HCT116 (cell line): ENCODE measurements at regions not wholly inside any gene's neighbourhood (a gene's known extent, or its start where the extent isn't known, plus 50 kb on each side); places are given as distances from the start of the nearest gene placed in this dataset.

Experiments used
- ATAC-seq: fragments of 200-7000 bp; cut with Tn5 transposase; 2 replicates; pipeline ENCODE4 v1.9.1; 2020; ENCODE audit warnings: mild to moderate bottlenecking, moderate library complexity
- BruUV-seq: library from RNA; stranded (reverse); fragments of 400-500 nt; replicated peaks from 2 replicates; lab custom pipeline; 2021; lab: Mats Ljungman, UMichigan
- CTCF ChIA-PET: fragments of 300-600 bp; sonication (Branson Sonifier 250); formaldehyde crosslinking; loops from one replicate; lab custom pipeline; 2021; ENCODE audit warnings: antibody characterized with exemption; lab: Charles Lee
- POLR2A ChIA-PET: fragments of 300-600, 350-600 bp; sonication (Branson Sonifier 250); formaldehyde crosslinking; loops from one replicate; lab custom pipeline; 2021; ENCODE audit warnings: antibody characterized with exemption; lab: Charles Lee
- RAD21 ChIA-PET, 2 experiments: fragments of 300-600 bp; sonication (Branson Sonifier 250); formaldehyde crosslinking; loops; one replicate each; lab custom pipeline; 2023; ENCODE audit warnings: low total read pairs in 2 of 2; ENCODE audit not compliant: uncharacterized antibody in 2 of 2, unreplicated experiment in 2 of 2, low non-redundant PET in 1 of 2; lab: Charles Lee
- DNase-seq: peaks from one replicate; pipeline ENCODE4 v3.0.0-alpha.2; 2010; ENCODE audit warnings: low read depth, low spot score
- H2AFZ ChIP-seq: fragments of 200-600 bp; shearing (Covaris generic), sonication (generic); 2 replicates; pipeline ENCODE4 v1.6.1; 2017; ENCODE audit warnings: low read depth, mixed run types, mixed read lengths, antibody characterized with exemption, low read length; ENCODE audit not compliant: poor library complexity, severe bottlenecking
- H3K27ac ChIP-seq: 2 replicates; pipeline ENCODE4 v1.5.1; 2012; ENCODE audit warnings: low read depth, low read length
- H3K27me3 ChIP-seq: fragments of 200-600 bp; sonication (generic); 2 replicates; pipeline ENCODE4 v1.6.1; 2016; ENCODE audit warnings: mixed run types, low read length, mixed read lengths; ENCODE audit not compliant: insufficient read depth
- H3K36me3 ChIP-seq, 2 experiments: fragments of 200-500 bp in 1 of 2; fragments of 200-600 bp in 1 of 2; sonication (Bioruptor generic) in 1 of 2; sonication (generic) in 1 of 2; 2 replicates each; pipeline versions ENCODE4 v1.5.1 to v1.6.1; 2014 to 2016; ENCODE audit warnings: low read length in 2 of 2, inconsistent platforms in 1 of 2, mixed read lengths in 1 of 2, mixed run types in 1 of 2; ENCODE audit not compliant: insufficient read depth in 2 of 2, control insufficient read depth in 1 of 2
- H3K4me1 ChIP-seq, 2 experiments: fragments of 200-600 bp in 1 of 2; sonication (generic) in 1 of 2; 2 replicates each; pipeline versions ENCODE4 v1.5.1 to v1.6.1; 2012 to 2017; ENCODE audit warnings: low read length in 2 of 2, inconsistent platforms in 1 of 2, mild to moderate bottlenecking in 1 of 2, mixed read lengths in 1 of 2, mixed run types in 1 of 2, moderate library complexity in 1 of 2; ENCODE audit not compliant: insufficient read depth in 2 of 2, control insufficient read depth in 1 of 2
- H3K4me2 ChIP-seq: fragments of 200-600 bp; sonication (generic); 2 replicates; pipeline ENCODE4 v1.6.1; 2017; ENCODE audit warnings: mixed run types, low read length, mixed read lengths
- H3K4me3 ChIP-seq, 2 experiments: fragments of 200-600 bp in 1 of 2; sonication (generic) in 1 of 2; replicated peaks in 1 of 2; 2 replicates each; pipeline ENCODE4 v1.5.1; 2011 to 2016; ENCODE audit warnings: low read length in 2 of 2, control low read depth in 1 of 2, low read depth in 1 of 2, mild to moderate bottlenecking in 1 of 2, mixed read lengths in 1 of 2, mixed run types in 1 of 2
- H3K79me2 ChIP-seq: fragments of 200-600 bp; sonication (generic); 2 replicates; pipeline ENCODE4 v1.6.1; 2017; ENCODE audit warnings: mild to moderate bottlenecking, mixed run types, low read length, moderate library complexity, mixed read lengths; ENCODE audit not compliant: insufficient read depth
- H3K9ac ChIP-seq: fragments of 200-600 bp; sonication (generic); 2 replicates; pipeline ENCODE4 v1.6.1; 2016; ENCODE audit warnings: low read length, mixed read lengths
- H3K9me2 ChIP-seq: fragments of 200-600 bp; sonication (generic), shearing (Covaris generic); 2 replicates; pipeline ENCODE4 v1.6.1; 2017; ENCODE audit warnings: mixed run types, mild to moderate bottlenecking, moderate library complexity; ENCODE audit not compliant: insufficient read depth
- H3K9me3 ChIP-seq, 2 experiments: fragments of 200-500 bp in 1 of 2; fragments of 200-600 bp in 1 of 2; sonication (Bioruptor generic) in 1 of 2; sonication (generic) in 1 of 2; 2 replicates each; pipeline ENCODE4 v1.6.1; 2014 to 2017; ENCODE audit warnings: low read length in 2 of 2, mixed read lengths in 2 of 2, inconsistent platforms in 1 of 2, low read depth in 1 of 2, mild to moderate bottlenecking in 1 of 2, mixed run types in 1 of 2, moderate library complexity in 1 of 2; ENCODE audit not compliant: control insufficient read depth in 1 of 2, insufficient read depth in 1 of 2
- H4K20me1 ChIP-seq: fragments of 200-600 bp; sonication (generic), shearing (Covaris generic); 2 replicates; pipeline ENCODE4 v1.6.1; 2017; ENCODE audit warnings: mixed run types, mild to moderate bottlenecking, moderate library complexity; ENCODE audit not compliant: insufficient read depth
- ATF3 ChIP-seq: IDR thresholded peaks from 2 replicates; pipeline ENCODE4 v1.6.1; 2012
- CBX3 ChIP-seq: IDR thresholded peaks from 2 replicates; pipeline ENCODE4 v1.6.1; 2012; ENCODE audit warnings: low read depth
- CEBPB ChIP-seq: IDR thresholded peaks from 2 replicates; pipeline ENCODE4 v1.6.1; 2012; ENCODE audit warnings: low read depth
- CTCF ChIP-seq, 3 experiments: fragments of 200-600 bp in 1 of 3; sonication (generic) in 1 of 3; IDR thresholded peaks in 2 of 3; conservative IDR thresholded peaks in 1 of 3; 2 replicates each; pipeline ENCODE4 v1.5.1; 2012 to 2017; ENCODE audit warnings: low read depth in 2 of 3, low read length in 2 of 3, antibody characterized with exemption in 1 of 3, borderline replicate concordance in 1 of 3, control low read depth in 1 of 3, mild to moderate bottlenecking in 1 of 3, mixed read lengths in 1 of 3, mixed run types in 1 of 3, moderate library complexity in 1 of 3; ENCODE audit not compliant: insufficient read depth in 1 of 3
- EGR1 ChIP-seq: IDR thresholded peaks from 2 replicates; pipeline ENCODE4 v1.6.1; 2012; ENCODE audit warnings: low read depth
- ELF1 ChIP-seq: IDR thresholded peaks from 2 replicates; pipeline ENCODE4 v1.6.1; 2012; ENCODE audit warnings: low read depth, borderline replicate concordance
- EZH2 ChIP-seq: fragments of 200-600 bp; sonication (generic); IDR thresholded peaks from 2 replicates; pipeline ENCODE4 v1.6.1; 2017; ENCODE audit warnings: antibody characterized with exemption, mixed run types
- EZH2phosphoT487 ChIP-seq: fragments of 200-600 bp; IDR thresholded peaks from 2 replicates; pipeline ENCODE4 v1.6.1; 2018; ENCODE audit warnings: antibody characterized with exemption, borderline replicate concordance
- FOSL1 ChIP-seq: IDR thresholded peaks from 2 replicates; pipeline ENCODE4 v1.6.1; 2012; ENCODE audit warnings: low read depth
- JUND ChIP-seq: IDR thresholded peaks from 2 replicates; pipeline ENCODE4 v1.6.1; 2012
- MAX ChIP-seq: IDR thresholded peaks from 2 replicates; pipeline ENCODE4 v1.6.1; 2012
- POLR2AphosphoS5 ChIP-seq: IDR thresholded peaks from 2 replicates; pipeline ENCODE4 v1.6.1; 2011; ENCODE audit warnings: mild to moderate bottlenecking, low read depth, low read length, moderate library complexity
- RAD21 ChIP-seq: IDR thresholded peaks from 2 replicates; pipeline ENCODE4 v1.6.1; 2012; ENCODE audit warnings: low read depth, mild to moderate bottlenecking
- SIN3A ChIP-seq: IDR thresholded peaks from 2 replicates; pipeline ENCODE4 v1.6.1; 2012; ENCODE audit warnings: low read depth
- SP1 ChIP-seq: IDR thresholded peaks from 2 replicates; pipeline ENCODE4 v1.6.1; 2012; ENCODE audit warnings: low read depth
- SRF ChIP-seq: IDR thresholded peaks from 2 replicates; pipeline ENCODE4 v1.6.1; 2012; ENCODE audit warnings: low read depth
- ZBTB33 ChIP-seq: IDR thresholded peaks from 2 replicates; pipeline ENCODE4 v1.6.1; 2011; ENCODE audit warnings: mild to moderate bottlenecking, low read length, moderate library complexity; ENCODE audit not compliant: insufficient replicate concordance; ENCODE audit errors: extremely low read depth
- ZFX ChIP-seq: fragments of 450-650 bp; IDR thresholded peaks from 2 replicates; pipeline ENCODE4 v1.6.1; 2017
- ZNF274 ChIP-seq: fragments of 200-500 bp; sonication (Bioruptor generic); IDR thresholded peaks from 2 replicates; pipeline ENCODE4 v1.6.1; 2014; ENCODE audit warnings: mild to moderate bottlenecking, low read depth, low read length, inconsistent platforms
- intact Hi-C: fragments of 100-400 bp; cut with micrococcal nuclease; formaldehyde crosslinking; loops from 2 replicates; pipeline ENCODE4 v1.10.0; 2022

GRCh38 chr4:103374758-103375157 lies 176.6 kb upstream of the CENPE start:
- ATAC-seq: no peak
- POLR2A ChIA-PET: no interaction called here
- TF ChIP-seq ELF1 (no peak), SP1 (no peak), EZH2phosphoT487 (no peak), RAD21 (no peak), JUND (no peak), CBX3 (no peak), SRF (no peak), SIN3A (no peak), ZBTB33 (no peak), CTCF (IDR thresholded peaks at IDR 0.05 in 2 of 3, conservative IDR thresholded peaks at IDR 0.05 in 1 of 3; ENCODE audit: borderline replicate concordance in 1 of 3, insufficient read depth in 1 of 3, low read depth in 2 of 3, low read length in 2 of 3) (no peak), EGR1 (no peak), ZNF274 (no peak), FOSL1 (no peak), CEBPB (no peak), EZH2 (no peak), MAX (no peak), ZFX (no peak), ATF3 (no peak), POLR2AphosphoS5 (no peak)
- Histone ChIP-seq H4K20me1 (no peaks in the 10 kb centered on the region), H3K36me3 (no peaks in the 10 kb centered on the region), H3K9ac (no peak overlapping the region), H3K27me3 (no peaks in the 10 kb centered on the region), H2AFZ (peak overlapping the region; percentile 31), H3K4me2 (peak overlapping the region; percentile 42; the same call in 1 of the 2 replicates), H3K9me2 (no peaks in the 10 kb centered on the region), H3K4me1 (peaks cover 0 to 13% of the 10 kb centered on the region in 2 experiments; a peak in 3 of 4 replicates), H3K9me3 (no peaks in the 10 kb centered on the region), H3K4me3 (no peak overlapping the region), H3K79me2 (no peaks in the 10 kb centered on the region), H3K27ac (no peak overlapping the region)
- RAD21 ChIA-PET: no interaction called here
- no TSS peak for BruUV-seq
- CTCF ChIA-PET: no interaction called here
- DNase-seq: no peak
- intact Hi-C loops: no loop called here
